OCI-LY1 (cell line): ENCODE measurements at regions not wholly inside any gene's neighbourhood (a gene's known extent, or its start where the extent isn't known, plus 50 kb on each side); places are given as distances from the start of the nearest gene placed in this dataset.

Experiments
- H2AFZ ChIP-seq: fragments of 200-600 bp; sonication (generic), shearing (Covaris generic); 2 replicates; pipeline ENCODE4 v1.6.0; 2014; ENCODE audit warnings: antibody characterized with exemption, mild to moderate bottlenecking, low read length
- H3F3A ChIP-seq: fragments of 200-600 bp; sonication (generic), shearing (Covaris generic); 2 replicates; pipeline ENCODE4 v1.6.0; 2014; ENCODE audit warnings: mild to moderate bottlenecking, antibody characterized with exemption, low read length, moderate library complexity; ENCODE audit not compliant: insufficient read depth
- H3K27ac ChIP-seq: fragments of 200-600 bp; sonication (generic); 2 replicates; pipeline ENCODE4 v1.5.1; 2014; ENCODE audit warnings: low read length, mixed run types, mild to moderate bottlenecking, low read depth; ENCODE audit not compliant: poor library complexity, severe bottlenecking
- H3K27me3 ChIP-seq: fragments of 200-600 bp; sonication (generic); 2 replicates; pipeline ENCODE4 v1.6.0; 2014; ENCODE audit warnings: antibody characterized with exemption, mild to moderate bottlenecking, low read length, moderate library complexity; ENCODE audit not compliant: insufficient read depth
- H3K36me3 ChIP-seq: fragments of 200-600 bp; sonication (generic); 2 replicates; pipeline ENCODE4 v1.6.1; 2014; ENCODE audit warnings: mild to moderate bottlenecking, antibody characterized with exemption, low read length, moderate library complexity, mixed read lengths; ENCODE audit not compliant: insufficient read depth
- H3K4me1 ChIP-seq: fragments of 200-600 bp; sonication (generic); 2 replicates; pipeline ENCODE4 v1.5.1; 2014; ENCODE audit warnings: mild to moderate bottlenecking, low read length, moderate library complexity; ENCODE audit not compliant: insufficient read depth, severe bottlenecking
- H3K4me2 ChIP-seq: fragments of 200-600 bp; sonication (generic), shearing (Covaris generic); 2 replicates; pipeline ENCODE4 v1.6.1; 2014; ENCODE audit warnings: low read length
- H3K4me3 ChIP-seq: fragments of 200-600 bp; sonication (generic); 2 replicates; pipeline ENCODE4 v1.5.1; 2014; ENCODE audit warnings: low read length, low read depth, mild to moderate bottlenecking, mixed read lengths; ENCODE audit not compliant: poor library complexity, severe bottlenecking
- H3K79me2 ChIP-seq: fragments of 200-600 bp; shearing (Covaris generic); 2 replicates; pipeline ENCODE4 v1.6.1; 2016; ENCODE audit warnings: mixed run types, low read length, mixed read lengths; ENCODE audit not compliant: insufficient read depth
- H3K9ac ChIP-seq: fragments of 200-600 bp; sonication (generic), shearing (Covaris generic); 2 replicates; pipeline ENCODE4 v1.6.1; 2014; ENCODE audit warnings: mild to moderate bottlenecking, low read length, mixed read lengths
- H3K9me2 ChIP-seq: fragments of 200-600 bp; sonication (generic), shearing (Covaris generic); 2 replicates; pipeline ENCODE4 v1.6.1; 2014; ENCODE audit warnings: low read depth, mild to moderate bottlenecking, low read length, mixed read lengths
- H3K9me3 ChIP-seq: fragments of 200-600 bp; shearing (Covaris generic); 2 replicates; pipeline ENCODE4 v1.6.1; 2014; ENCODE audit warnings: low read length, mixed read lengths
- H4K20me1 ChIP-seq: fragments of 200-600 bp; sonication (generic), shearing (Covaris generic); 2 replicates; pipeline ENCODE4 v1.6.0; 2016; ENCODE audit warnings: mild to moderate bottlenecking, low read length; ENCODE audit not compliant: insufficient read depth
- EZH2 ChIP-seq: fragments of 200-600 bp; sonication (generic), shearing (Covaris generic); IDR thresholded peaks from 2 replicates; pipeline ENCODE4 v1.8.0; 2017; ENCODE audit warnings: borderline replicate concordance, mixed run types, mild to moderate bottlenecking, antibody characterized with exemption, low read length, moderate library complexity, mixed read lengths
- TF ChIP-seq, protein P1 (sequence below): fragments of 200-600 bp; sonication (generic), shearing (Covaris generic); IDR thresholded peaks from 2 replicates; pipeline ENCODE4 v1.5.1; 2017; ENCODE audit warnings: mild to moderate bottlenecking, antibody characterized with exemption, low read length, moderate library complexity, mixed read lengths

DNA sequence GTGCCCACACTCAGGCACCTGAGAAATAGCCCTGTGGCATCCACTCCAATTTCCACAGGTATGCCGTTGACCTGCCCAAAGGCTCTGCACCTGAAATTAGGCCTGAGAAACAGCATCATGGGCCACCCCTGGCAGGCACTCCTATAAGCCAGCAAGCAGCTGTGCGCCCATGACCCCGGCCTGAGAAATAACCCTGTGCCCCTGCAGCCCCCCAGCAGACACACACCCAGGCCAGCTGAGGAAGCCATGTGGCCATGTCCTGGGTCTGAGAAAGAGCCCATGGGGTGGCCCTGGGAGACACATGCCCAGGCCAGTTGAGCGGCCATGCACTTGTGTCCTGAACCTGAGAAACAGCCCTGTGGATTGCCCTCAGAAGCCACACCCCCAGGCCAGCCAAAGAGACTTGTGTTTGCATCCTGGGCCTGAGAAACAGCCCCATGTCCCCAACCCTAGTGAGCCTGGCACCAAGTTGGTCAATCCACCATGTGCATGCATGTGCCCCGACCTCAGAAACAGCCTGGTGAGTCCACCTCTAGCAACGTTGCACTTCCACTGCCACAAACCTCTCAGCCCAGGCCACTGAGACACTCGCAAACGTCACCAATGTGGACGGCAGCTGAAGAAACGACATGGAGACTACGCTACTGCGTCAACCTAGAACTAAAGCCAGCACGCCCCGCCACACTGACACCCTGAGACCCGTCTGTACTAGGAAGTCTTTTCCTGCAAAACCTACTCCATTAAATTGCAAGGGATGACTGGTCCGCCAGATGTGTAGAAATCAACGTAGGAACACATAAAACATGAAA lies 411.9 kb downstream of the TMEM121 start:
- Histone ChIP-seq H2AFZ (no peak overlapping the region), H3F3A (no peaks in the 10 kb centered on the region)

GRCh38 chr14:105938959-105939358 lies 412.6 kb downstream of the TMEM121 start:
- Histone ChIP-seq H3K27ac (no peak overlapping the region), H3F3A (no peaks in the 10 kb centered on the region), H3K4me2 (no peak overlapping the region), H3K27me3 (peaks cover 4% of the 10 kb centered on the region; the same call in 1 of the 2 replicates), H4K20me1 (no peaks in the 10 kb centered on the region), H3K9me3 (peaks cover 5% of the 10 kb centered on the region; the same call in 1 of the 2 replicates), H2AFZ (no peak overlapping the region), H3K79me2 (no peaks in the 10 kb centered on the region), H3K36me3 (no peaks in the 10 kb centered on the region; the same call in 1 of the 2 replicates), H3K9ac (no peak overlapping the region), H3K4me3 (no peak overlapping the region), H3K9me2 (no peaks in the 10 kb centered on the region), H3K4me1 (no peaks in the 10 kb centered on the region)
- TF ChIP-seq, protein P1, sequence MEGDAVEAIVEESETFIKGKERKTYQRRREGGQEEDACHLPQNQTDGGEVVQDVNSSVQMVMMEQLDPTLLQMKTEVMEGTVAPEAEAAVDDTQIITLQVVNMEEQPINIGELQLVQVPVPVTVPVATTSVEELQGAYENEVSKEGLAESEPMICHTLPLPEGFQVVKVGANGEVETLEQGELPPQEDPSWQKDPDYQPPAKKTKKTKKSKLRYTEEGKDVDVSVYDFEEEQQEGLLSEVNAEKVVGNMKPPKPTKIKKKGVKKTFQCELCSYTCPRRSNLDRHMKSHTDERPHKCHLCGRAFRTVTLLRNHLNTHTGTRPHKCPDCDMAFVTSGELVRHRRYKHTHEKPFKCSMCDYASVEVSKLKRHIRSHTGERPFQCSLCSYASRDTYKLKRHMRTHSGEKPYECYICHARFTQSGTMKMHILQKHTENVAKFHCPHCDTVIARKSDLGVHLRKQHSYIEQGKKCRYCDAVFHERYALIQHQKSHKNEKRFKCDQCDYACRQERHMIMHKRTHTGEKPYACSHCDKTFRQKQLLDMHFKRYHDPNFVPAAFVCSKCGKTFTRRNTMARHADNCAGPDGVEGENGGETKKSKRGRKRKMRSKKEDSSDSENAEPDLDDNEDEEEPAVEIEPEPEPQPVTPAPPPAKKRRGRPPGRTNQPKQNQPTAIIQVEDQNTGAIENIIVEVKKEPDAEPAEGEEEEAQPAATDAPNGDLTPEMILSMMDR, result no peak
- no peak for TF ChIP-seq EZH2

More for the DNA sequence above, 411.9 kb downstream of the TMEM121 start:
- TF ChIP-seq EZH2, result no peak
- TF ChIP-seq, protein P1, result no peak
- Histone ChIP-seq H3K9me3 (peaks cover 5% of the 10 kb centered on the region; the same call in 1 of the 2 replicates), H3K27me3 (peaks cover 4% of the 10 kb centered on the region; the same call in 1 of the 2 replicates), H3K27ac (no peak overlapping the region), H3K9me2 (no peaks in the 10 kb centered on the region), H3K4me3 (no peak overlapping the region), H3K9ac (no peak overlapping the region), H4K20me1 (no peaks in the 10 kb centered on the region), H3K4me2 (no peak overlapping the region), H3K36me3 (no peaks in the 10 kb centered on the region; the same call in 1 of the 2 replicates), H3K4me1 (no peaks in the 10 kb centered on the region), H3K79me2 (no peaks in the 10 kb centered on the region)

- Histone ChIP-seq H3K27ac (no peak overlapping the region), H3K4me1 (no peaks in the 10 kb centered on the region), H3K9me2 (no peaks in the 10 kb centered on the region), H3K4me3 (no peak overlapping the region), H3K79me2 (no peaks in the 10 kb centered on the region), H3K27me3 (peaks cover 4% of the 10 kb centered on the region; the same call in 1 of the 2 replicates), H2AFZ (no peak overlapping the region), H3K36me3 (no peaks in the 10 kb centered on the region; the same call in 1 of the 2 replicates), H3F3A (no peaks in the 10 kb centered on the region), H4K20me1 (no peaks in the 10 kb centered on the region), H3K9me3 (peaks cover 5% of the 10 kb centered on the region; the same call in 1 of the 2 replicates), H3K4me2 (no peak overlapping the region), H3K9ac (no peak overlapping the region)
- no peak for TF ChIP-seq EZH2
- TF ChIP-seq, protein P1, result no peak
These were observed 413.6 kb downstream of the TMEM121 start for GRCh38 chr14:105939810-105940508.
